HFF-Myc (cell line): ENCODE measurements at regions not wholly inside any gene's neighbourhood (a gene's known extent, or its start where the extent isn't known, plus 50 kb on each side); places are given as distances from the start of the nearest gene placed in this dataset.

Experiments
- DNase-seq: peaks from one replicate; pipeline ENCODE4 v3.0.0-alpha.2; 2011; ENCODE audit warnings: low read depth; ENCODE audit errors: extremely low read depth
- H3K4me3 ChIP-seq: replicated peaks from 2 replicates; pipeline ENCODE4 v1.5.1; 2011; ENCODE audit warnings: low read depth, mild to moderate bottlenecking, control low read depth, low read length
- TF ChIP-seq, protein P1 (sequence below): IDR thresholded peaks from 2 replicates; pipeline ENCODE4 v1.5.1; 2012; ENCODE audit warnings: mild to moderate bottlenecking, low read depth, low read length, control low read depth; ENCODE audit errors: missing control alignments

DNA sequence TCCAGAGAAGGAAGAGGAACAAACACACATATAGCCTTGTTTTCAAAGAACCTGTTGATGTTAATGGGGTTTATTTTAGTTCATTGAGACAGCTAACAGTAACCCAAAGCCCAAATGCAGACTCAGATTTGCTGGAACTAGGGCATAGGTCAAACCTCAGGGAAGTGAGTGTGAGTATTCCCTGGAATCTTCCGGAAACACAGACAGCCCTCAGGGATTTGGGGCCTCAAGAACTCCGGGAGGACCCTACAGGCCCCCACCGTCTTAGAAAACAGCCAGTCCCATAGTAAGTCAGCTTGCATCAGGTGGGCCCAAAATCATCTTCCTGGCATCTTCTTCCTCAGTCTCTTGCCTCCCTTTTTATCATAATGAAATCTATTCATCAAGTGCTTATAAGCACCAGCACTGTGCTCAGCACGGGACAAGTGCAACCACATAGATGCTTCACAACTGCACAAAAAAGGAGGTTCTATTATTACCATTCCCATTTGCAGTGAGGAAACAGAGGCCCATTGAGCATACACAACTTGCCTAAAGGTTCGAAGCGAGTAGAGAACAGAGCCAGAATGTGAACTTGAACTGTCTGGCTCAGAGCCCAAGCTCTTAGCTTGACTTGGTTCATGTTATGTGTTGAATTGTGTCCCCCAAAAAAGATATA is 50.2 kb upstream of the BCL11A start:
- no peak overlapping the region for H3K4me3 ChIP-seq
- TF ChIP-seq, protein P1, sequence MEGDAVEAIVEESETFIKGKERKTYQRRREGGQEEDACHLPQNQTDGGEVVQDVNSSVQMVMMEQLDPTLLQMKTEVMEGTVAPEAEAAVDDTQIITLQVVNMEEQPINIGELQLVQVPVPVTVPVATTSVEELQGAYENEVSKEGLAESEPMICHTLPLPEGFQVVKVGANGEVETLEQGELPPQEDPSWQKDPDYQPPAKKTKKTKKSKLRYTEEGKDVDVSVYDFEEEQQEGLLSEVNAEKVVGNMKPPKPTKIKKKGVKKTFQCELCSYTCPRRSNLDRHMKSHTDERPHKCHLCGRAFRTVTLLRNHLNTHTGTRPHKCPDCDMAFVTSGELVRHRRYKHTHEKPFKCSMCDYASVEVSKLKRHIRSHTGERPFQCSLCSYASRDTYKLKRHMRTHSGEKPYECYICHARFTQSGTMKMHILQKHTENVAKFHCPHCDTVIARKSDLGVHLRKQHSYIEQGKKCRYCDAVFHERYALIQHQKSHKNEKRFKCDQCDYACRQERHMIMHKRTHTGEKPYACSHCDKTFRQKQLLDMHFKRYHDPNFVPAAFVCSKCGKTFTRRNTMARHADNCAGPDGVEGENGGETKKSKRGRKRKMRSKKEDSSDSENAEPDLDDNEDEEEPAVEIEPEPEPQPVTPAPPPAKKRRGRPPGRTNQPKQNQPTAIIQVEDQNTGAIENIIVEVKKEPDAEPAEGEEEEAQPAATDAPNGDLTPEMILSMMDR: no peak
- no peak for DNase-seq

- TF ChIP-seq, protein P1: no peak
- no peak overlapping the region for H3K4me3 ChIP-seq
- DNase-seq: no peak
Observed at GRCh38 chr2:60604486-60605064, 51.1 kb upstream of the BCL11A start.

DNA sequence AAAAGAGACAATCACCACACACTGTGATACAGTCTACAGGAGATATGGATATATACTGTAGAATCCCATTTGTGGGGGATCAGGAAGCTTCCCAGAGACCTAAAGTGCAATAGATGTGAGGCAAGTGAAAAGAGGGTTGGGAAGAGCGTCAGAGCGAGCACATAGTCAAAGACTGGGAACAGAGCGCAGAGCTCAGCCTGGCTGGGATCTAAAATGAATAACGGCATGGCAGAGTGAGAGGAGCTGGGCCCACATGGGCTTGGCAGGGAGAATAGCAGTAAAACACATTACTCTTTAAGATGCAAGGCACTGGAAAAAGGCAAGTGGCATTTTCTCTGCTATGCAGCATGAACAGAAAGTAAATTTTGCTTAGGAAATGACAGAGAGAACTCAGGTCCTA is 52.4 kb upstream of the BCL11A start:
- TF ChIP-seq, protein P1: no peak
- H3K4me3 ChIP-seq: no peak overlapping the region
- DNase-seq: no peak

- DNase-seq: no peak
- TF ChIP-seq, protein P1: no peak
- no peak overlapping the region for H3K4me3 ChIP-seq
Observed at GRCh38 chr2:60608679-60609078, 55.2 kb upstream of the BCL11A start.

DNA sequence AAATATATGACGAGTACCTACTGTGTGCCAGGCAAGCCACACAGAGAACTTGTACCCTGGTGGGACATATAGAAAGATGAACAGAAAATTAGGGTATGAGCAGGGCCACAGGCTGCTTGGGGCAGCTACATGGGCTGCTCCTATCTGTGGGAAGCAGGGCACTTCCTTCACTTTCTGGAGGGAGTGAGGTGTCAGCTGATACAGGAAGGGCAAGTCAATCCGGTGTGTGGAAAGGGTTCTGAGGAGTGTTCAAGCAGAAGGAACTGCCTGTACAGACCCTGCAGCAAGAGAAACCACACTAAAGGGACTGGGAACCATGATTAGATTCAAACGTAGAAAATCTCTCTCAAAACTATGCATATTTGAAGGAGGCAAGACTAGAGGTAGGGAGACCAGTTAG is 58.6 kb upstream of the BCL11A start:
- no peak overlapping the region for H3K4me3 ChIP-seq
- no peak for DNase-seq
- TF ChIP-seq, protein P1: no peak

- TF ChIP-seq, protein P1: no peak
- no peak overlapping the region for H3K4me3 ChIP-seq
- DNase-seq: no peak
Observed at GRCh38 chr2:60614319-60614718, 60.9 kb upstream of the BCL11A start.
